WTC11 (cell line): ENCODE measurements at regions not wholly inside any gene's neighbourhood (a gene's known extent, or its start where the extent isn't known, plus 50 kb on each side); places are given as distances from the start of the nearest gene placed in this dataset.

Experiments used
- CREM ChIP-seq: sonication (generic); formaldehyde crosslinking; IDR thresholded peaks from 2 replicates; pipeline ENCODE4 v1.8.1; 2022; ENCODE audit warnings: mild to moderate bottlenecking, missing genetic modification reagents, moderate library complexity
- CTCF ChIP-seq: fragments of 200-600 bp; IDR thresholded peaks from 2 replicates; pipeline ENCODE4 v1.8.0; 2022; ENCODE audit warnings: antibody characterized with exemption
- E2F4 ChIP-seq: sonication (generic); formaldehyde crosslinking; IDR thresholded peaks from 2 replicates; pipeline ENCODE4 v1.8.1; 2022; ENCODE audit warnings: low read depth, mild to moderate bottlenecking, moderate library complexity, missing genetic modification reagents, borderline replicate concordance
- E2F5 ChIP-seq: sonication (generic); formaldehyde crosslinking; IDR thresholded peaks from 2 replicates; pipeline ENCODE4 v1.8.1; 2022; ENCODE audit warnings: mild to moderate bottlenecking, moderate library complexity, missing genetic modification reagents
- FOXP4 ChIP-seq: sonication (generic); formaldehyde crosslinking; IDR thresholded peaks from 2 replicates; pipeline ENCODE4 v1.8.0; 2022; ENCODE audit warnings: mild to moderate bottlenecking, missing genetic modification reagents
- GRHL2 ChIP-seq: fragments of 250-450 bp; sonication (Bioruptor Pico); IDR thresholded peaks from 2 replicates; pipeline ENCODE4 v1.8.0; 2022; ENCODE audit warnings: mild to moderate bottlenecking, moderate library complexity; ENCODE audit not compliant: insufficient replicate concordance, severe bottlenecking
- JAZF1 ChIP-seq: fragments of 250-450 bp; sonication (Bioruptor Pico); IDR thresholded peaks from 2 replicates; pipeline ENCODE4 v1.9.0; 2021; ENCODE audit warnings: moderate library complexity, mild to moderate bottlenecking, inconsistent platforms
- JUN ChIP-seq: sonication (generic); formaldehyde crosslinking; IDR thresholded peaks from 2 replicates; pipeline ENCODE4 v1.8.0; 2023; ENCODE audit warnings: mild to moderate bottlenecking, missing genetic modification reagents
- MAX ChIP-seq: sonication (generic); formaldehyde crosslinking; IDR thresholded peaks from 2 replicates; pipeline ENCODE4 v1.8.0; 2022; ENCODE audit warnings: mild to moderate bottlenecking, missing genetic modification reagents
- RELA ChIP-seq: sonication (generic); formaldehyde crosslinking; IDR thresholded peaks from 2 replicates; pipeline ENCODE4 v1.8.1; 2022; ENCODE audit warnings: missing genetic modification reagents, mild to moderate bottlenecking, borderline replicate concordance
- SMAD4 ChIP-seq: sonication (generic); formaldehyde crosslinking; IDR thresholded peaks from 2 replicates; pipeline ENCODE4 v1.8.0; 2022; ENCODE audit warnings: mild to moderate bottlenecking, missing genetic modification reagents
- SP1 ChIP-seq: sonication (generic); formaldehyde crosslinking; conservative IDR thresholded peaks from 2 replicates; pipeline ENCODE4 v1.8.1; 2022; ENCODE audit warnings: missing genetic modification reagents
- ZBTB43 ChIP-seq: sonication (generic); formaldehyde crosslinking; IDR thresholded peaks from 2 replicates; pipeline ENCODE4 v1.8.1; 2023; ENCODE audit warnings: mild to moderate bottlenecking, missing genetic modification reagents
- ZNF263 ChIP-seq: sonication (generic); formaldehyde crosslinking; IDR thresholded peaks from 2 replicates; pipeline ENCODE4 v1.8.1; 2022; ENCODE audit warnings: low read depth, mild to moderate bottlenecking, moderate library complexity, missing genetic modification reagents

- TF ChIP-seq CTCF (no peak), JAZF1 (no peak), ZBTB43 (CRISPR knock-in tag) (no peak), GRHL2 (no peak), FOXP4 (CRISPR knock-in tag) (no peak), MAX (CRISPR knock-in tag) (no peak), E2F4 (CRISPR knock-in tag) (no peak), JUN (CRISPR knock-in tag) (no peak), SP1 (no peak), E2F5 (no peak), CREM (no peak), ZNF263 (CRISPR knock-in tag) (no peak), SMAD4 (no peak), RELA (no peak)
Measured at GRCh38 chr2:95761556-95761955, 169.8 kb downstream of the TRIM43 start.
